SK-N-SH (cell line): ENCODE measurements at regions not wholly inside any gene's neighbourhood (a gene's known extent, or its start where the extent isn't known, plus 50 kb on each side); places are given as distances from the start of the nearest gene placed in this dataset.

ENCODE experiments used
- CTCF ChIA-PET: fragments of 300-600, 350-600 bp; formaldehyde crosslinking; extraction: SDS; loops from one replicate; lab custom pipeline; 2021; lab: Yijun Ruan, JAX
- POLR2A ChIA-PET: fragments of 350-600 bp; sonication (Branson Sonifier 250); formaldehyde crosslinking; extraction: SDS; loops from one replicate; lab custom pipeline; 2020; ENCODE audit warnings: antibody characterized with exemption, inconsistent platforms; lab: Yijun Ruan, JAX
- DNase-seq: peaks from one replicate; pipeline ENCODE4 v3.0.0; 2012
- H2AFZ ChIP-seq: fragments of 200-600 bp; sonication (generic); 2 replicates; pipeline ENCODE4 v1.8.1; 2016; ENCODE audit warnings: antibody characterized with exemption, mild to moderate bottlenecking, low read depth
- H3F3A ChIP-seq: fragments of 200-600 bp; sonication (generic); replicated peaks from 2 replicates; pipeline ENCODE3; 2016; ENCODE audit warnings: antibody characterized with exemption, mild to moderate bottlenecking; ENCODE audit not compliant: insufficient read depth
- H3K27ac ChIP-seq, 2 experiments: fragments of 200-500 bp in 1 of 2; fragments of 200-600 bp in 1 of 2; sonication (Bioruptor generic) in 1 of 2; sonication (generic), shearing (Covaris generic) in 1 of 2; 2 replicates each; pipeline versions ENCODE4 v1.5.1 to v1.6.1; 2014 to 2016; ENCODE audit warnings: low read depth in 2 of 2, inconsistent platforms in 1 of 2, low read length in 1 of 2, mild to moderate bottlenecking in 1 of 2, mixed read lengths in 1 of 2
- H3K27me3 ChIP-seq: fragments of 200-600 bp; sonication (generic), shearing (Covaris generic); 2 replicates; pipeline ENCODE4 v1.6.1; 2016; ENCODE audit warnings: mixed run types; ENCODE audit not compliant: insufficient read depth
- H3K36me3 ChIP-seq, 2 experiments: fragments of 200-500 bp in 1 of 2; fragments of 200-600 bp in 1 of 2; sonication (Bioruptor generic) in 1 of 2; sonication (generic) in 1 of 2; replicated peaks in 1 of 2; 2 replicates each; pipeline versions ENCODE3 to v1.5.1; 2014 to 2016; ENCODE audit warnings: low read length in 1 of 2, mild to moderate bottlenecking in 1 of 2; ENCODE audit not compliant: insufficient read depth in 2 of 2, control insufficient read depth in 1 of 2
- H3K4me1 ChIP-seq, 2 experiments: fragments of 200-500 bp in 1 of 2; fragments of 200-600 bp in 1 of 2; sonication (Bioruptor generic) in 1 of 2; sonication (generic), shearing (Covaris generic) in 1 of 2; 2 replicates each; pipeline versions ENCODE4 v1.5.1 to v1.6.1; 2014 to 2016; ENCODE audit warnings: low read depth in 1 of 2, low read length in 1 of 2, mixed run types in 1 of 2; ENCODE audit not compliant: insufficient read depth in 2 of 2, control insufficient read depth in 1 of 2
- H3K4me2 ChIP-seq: fragments of 200-600 bp; sonication (generic), shearing (Covaris generic); 2 replicates; pipeline ENCODE4 v1.6.1; 2017; ENCODE audit warnings: mixed run types
- H3K4me3 ChIP-seq, 2 experiments: fragments of 200-500 bp in 1 of 2; fragments of 200-600 bp in 1 of 2; sonication (Bioruptor generic) in 1 of 2; sonication (generic), shearing (Covaris generic) in 1 of 2; 2 replicates each; pipeline versions ENCODE4 v1.5.1 to v1.8.1; 2014 to 2016; ENCODE audit warnings: low read depth in 2 of 2, inconsistent platforms in 1 of 2, low read length in 1 of 2, mild to moderate bottlenecking in 1 of 2, mixed read lengths in 1 of 2, moderate library complexity in 1 of 2
- H3K79me2 ChIP-seq: fragments of 200-600 bp; sonication (generic); 2 replicates; pipeline ENCODE4 v1.8.1; 2017; ENCODE audit warnings: mild to moderate bottlenecking; ENCODE audit not compliant: insufficient read depth
- H3K9ac ChIP-seq: fragments of 200-600 bp; sonication (generic); 2 replicates; pipeline ENCODE4 v1.6.1; 2017; ENCODE audit warnings: mixed run types
- H3K9me2 ChIP-seq: fragments of 200-600 bp; sonication (generic); 2 replicates; pipeline ENCODE4 v1.6.1; 2017; ENCODE audit warnings: mixed run types
- H3K9me3 ChIP-seq: fragments of 200-600 bp; sonication (generic); 2 replicates; pipeline ENCODE4 v1.6.1; 2017; ENCODE audit warnings: mixed run types, mild to moderate bottlenecking, moderate library complexity
- H4K20me1 ChIP-seq: fragments of 200-600 bp; sonication (generic); 2 replicates; pipeline ENCODE4 v1.6.1; 2017; ENCODE audit warnings: mild to moderate bottlenecking, mixed run types; ENCODE audit not compliant: insufficient read depth
- CTCF ChIP-seq: fragments of 200-600 bp; sonication (generic); IDR thresholded peaks from 2 replicates; pipeline ENCODE4 v1.6.1; 2017; ENCODE audit warnings: antibody characterized with exemption, mild to moderate bottlenecking, moderate library complexity
- FOSL2 ChIP-seq: IDR thresholded peaks from 2 replicates; pipeline ENCODE4 v1.4.0; 2012; ENCODE audit warnings: low read depth, mild to moderate bottlenecking, moderate library complexity, borderline replicate concordance
- IRF3 ChIP-seq: fragments of 150-350 bp; IDR thresholded peaks from 2 replicates; pipeline ENCODE4 v1.6.1; 2016; ENCODE audit warnings: mild to moderate bottlenecking, low read depth, low read length
- JUND ChIP-seq: IDR thresholded peaks from 2 replicates; pipeline ENCODE4 v1.4.0; 2012
- MEF2A ChIP-seq: IDR thresholded peaks from 2 replicates; pipeline ENCODE4 v1.4.0; 2012; ENCODE audit warnings: low read depth, borderline replicate concordance
- PBX3 ChIP-seq: IDR thresholded peaks from 2 replicates; pipeline ENCODE4; 2012
- POLR2AphosphoS5 ChIP-seq: IDR thresholded peaks from 2 replicates; pipeline ENCODE4 v1.6.1; 2012; ENCODE audit warnings: low read depth, low read length
- RAD21 ChIP-seq: IDR thresholded peaks from 2 replicates; pipeline ENCODE4 v1.6.1; 2012; ENCODE audit warnings: mild to moderate bottlenecking, low read length
- RCOR1 ChIP-seq: fragments of 150-350 bp; IDR thresholded peaks from 2 replicates; pipeline ENCODE4 v1.6.1; 2017; ENCODE audit warnings: antibody characterized with exemption, low read length
- RFX5 ChIP-seq: IDR thresholded peaks from 2 replicates; pipeline ENCODE4 v1.6.1; 2012; ENCODE audit warnings: mild to moderate bottlenecking, improper control_type of control experiment, low read length
- SMC3 ChIP-seq: IDR thresholded peaks from 2 replicates; pipeline ENCODE4 v1.6.1; 2012; ENCODE audit warnings: low read depth, low read length, improper control_type of control experiment
- TCF12 ChIP-seq: IDR thresholded peaks from 2 replicates; pipeline ENCODE4 v1.4.0; 2012
- TEAD4 ChIP-seq: IDR thresholded peaks from 2 replicates; pipeline ENCODE4 v1.4.0; 2012; ENCODE audit warnings: mild to moderate bottlenecking, borderline replicate concordance; ENCODE audit not compliant: insufficient read depth
- USF1 ChIP-seq: IDR thresholded peaks from 2 replicates; pipeline ENCODE4 v1.4.0; 2012; ENCODE audit warnings: low read depth, borderline replicate concordance
- USF2 ChIP-seq: fragments of 150-350 bp; IDR thresholded peaks from 2 replicates; pipeline ENCODE4 v1.6.1; 2017; ENCODE audit warnings: antibody characterized with exemption, low read length, low read depth, borderline replicate concordance
- YY1 ChIP-seq: IDR thresholded peaks from 2 replicates; pipeline ENCODE4 v1.4.0; 2012; ENCODE audit warnings: low read depth, mild to moderate bottlenecking
- ZBTB33 ChIP-seq: IDR thresholded peaks from 2 replicates; pipeline ENCODE4 v1.4.0; 2012; ENCODE audit warnings: low read depth, borderline replicate concordance
- WGBS: methylation state at CpG from one replicate; pipeline ENCODE4 v1.1.6; 2017; ENCODE audit warnings: low lambda C conversion rate; 5-methylcytosine and 5-hydroxymethylcytosine counted together

- Histone ChIP-seq H3K9me3 (no peaks in the 10 kb centered on the region), H3K9ac (no peak overlapping the region), H3K4me1 (0 out of 4 replicates have a peak, but pooled peaks cover 0 to 8% of the 10 kb centered on the region in 2 experiments), H3K4me2 (no peak overlapping the region), H3K27me3 (no peaks in the 10 kb centered on the region), H3K79me2 (no peaks in the 10 kb centered on the region), H3K9me2 (no peaks in the 10 kb centered on the region), H3K27ac (no peak overlapping the region), H2AFZ (no peak overlapping the region), H3F3A (peaks cover 18% of the 10 kb centered on the region), H4K20me1 (no peaks in the 10 kb centered on the region), H3K36me3 (no peaks in the 10 kb centered on the region), H3K4me3 (no peak overlapping the region)
- ChIA-PET POLR2A (no interaction called here), CTCF (interaction anchor here (1.5 kb wide), 1 partner anchor 13 kb away, joined by 4 read pairs; no protein-coding TSS in a partner anchor)
- no peak for DNase-seq
- WGBS = 75% methylated on average over 1 of the region's 2 CpGs
- no peak for TF ChIP-seq JUND
- TF ChIP-seq RFX5 = no peak
- no peak for TF ChIP-seq USF2
- no peak for TF ChIP-seq FOSL2
- no peak for TF ChIP-seq YY1
- TF ChIP-seq TEAD4 = no peak
- TF ChIP-seq CTCF = no peak
- no peak for TF ChIP-seq RCOR1
- no peak for TF ChIP-seq PBX3
- TF ChIP-seq RAD21 = no peak
These were observed 75.1 kb upstream of the TSC22D1 start for GRCh38 chr13:44651209-44651608.

- Histone ChIP-seq H3K27ac (no peak overlapping the region), H2AFZ (no peak overlapping the region), H3F3A (peaks cover 18% of the 10 kb centered on the region), H4K20me1 (no peaks in the 10 kb centered on the region), H3K4me1 (0 out of 4 replicates have a peak, but pooled peaks cover 0 to 8% of the 10 kb centered on the region in 2 experiments), H3K79me2 (no peaks in the 10 kb centered on the region), H3K9ac (no peak overlapping the region), H3K4me2 (no peak overlapping the region), H3K36me3 (no peaks in the 10 kb centered on the region), H3K9me2 (no peaks in the 10 kb centered on the region), H3K9me3 (no peaks in the 10 kb centered on the region), H3K27me3 (no peaks in the 10 kb centered on the region), H3K4me3 (no peak overlapping the region)
- POLR2A ChIA-PET = no interaction called here
- TF ChIP-seq MEF2A (no peak), ZBTB33 (no peak), RFX5 (no peak), USF1 (no peak), SMC3 (no peak), TCF12 (no peak), IRF3 (no peak), POLR2AphosphoS5 (no peak)
- CTCF ChIA-PET = interaction anchor here (1.5 kb wide), 1 partner anchor 14 kb away, joined by 4 read pairs; no protein-coding TSS in a partner anchor
- no peak for DNase-seq
These were observed 73.7 kb upstream of the TSC22D1 start for GRCh38 chr13:44649834-44650233.
